ENCODE measurements at regions not wholly inside any gene's neighbourhood (a gene's known extent, or its start where the extent isn't known, plus 50 kb on each side); places are given as distances from the start of the nearest gene placed in this dataset.

DNA sequence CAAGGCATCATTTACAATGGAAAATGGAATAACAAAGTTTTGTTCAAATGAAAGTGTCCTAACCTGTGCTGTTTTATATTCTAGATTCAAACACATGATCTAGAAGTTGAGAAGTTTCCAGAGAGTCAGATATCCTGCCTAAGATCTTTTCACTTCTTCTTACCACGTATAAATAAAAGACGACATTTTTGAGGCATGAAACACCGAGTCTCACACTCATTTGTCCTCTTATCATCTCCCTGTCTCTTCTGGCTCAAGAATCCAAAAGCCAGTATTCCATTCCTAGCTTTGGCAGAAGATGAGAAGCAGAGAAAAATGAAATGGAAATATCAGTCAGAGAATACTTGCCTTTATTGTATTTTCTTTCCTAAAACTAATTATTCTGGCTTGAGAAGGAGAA lies 738.6 kb upstream of the NR2F2 start:
- Histone ChIP-seq H2AK5ac (ENCODE audit: low read length) (no peak overlapping the region), H3K4me3 (ENCODE audit: low read depth, low read length) (no peak overlapping the region), H4K91ac (ENCODE audit: low read depth, low read length) (no peak overlapping the region), H3K4me1 (ENCODE audit: control insufficient read depth in 1 of 2, insufficient read depth in 2 of 2, low read length in 2 of 2) (no peaks in the 10 kb centered on the region), H3K9me3 (ENCODE audit: insufficient read depth, low read depth, low read length) (no peaks in the 10 kb centered on the region), H3K27me3 (ENCODE audit: insufficient read depth, low read length) (no peaks in the 10 kb centered on the region), H3K4me2 (ENCODE audit: low read length) (no peak overlapping the region), H2AFZ (ENCODE audit: insufficient read depth, low read length, poor library complexity) (no peak overlapping the region), H3K14ac (ENCODE audit: low read length) (no peak overlapping the region), H3K27ac (ENCODE audit: low read depth, low read length) (no peak overlapping the region), H2BK5ac (ENCODE audit: low read depth, low read length, poor library complexity) (no peak overlapping the region), H4K8ac (ENCODE audit: low read depth, low read length) (no peak overlapping the region), H3K9ac (ENCODE audit: low read length) (no peak overlapping the region), H4K12ac (ENCODE audit: low read depth, low read length) (no peak overlapping the region), H3K18ac (ENCODE audit: low read length) (no peak overlapping the region), H3K79me1 (ENCODE audit: low read length) (no peaks in the 10 kb centered on the region), H2BK120ac (ENCODE audit: insufficient read depth, low read length, poor library complexity) (no peak overlapping the region), H3K4ac (ENCODE audit: low read depth, low read length) (no peak overlapping the region), H3K79me2 (ENCODE audit: control insufficient read depth, insufficient read depth, low read length, poor library complexity) (no peaks in the 10 kb centered on the region), H3K23ac (ENCODE audit: low read length) (no peak overlapping the region), H3K36me3 (ENCODE audit: control insufficient read depth in 1 of 2, insufficient read depth in 2 of 2, low read length in 2 of 2) (no peaks in the 10 kb centered on the region), H2BK12ac (ENCODE audit: low read length) (no peak overlapping the region)
- no CpG with 5 or more reads among the region's 3 CpGs for WGBS (ENCODE audit: extremely low coverage, insufficient coverage, insufficient read length)
- DNase-seq: no peak

DNA sequence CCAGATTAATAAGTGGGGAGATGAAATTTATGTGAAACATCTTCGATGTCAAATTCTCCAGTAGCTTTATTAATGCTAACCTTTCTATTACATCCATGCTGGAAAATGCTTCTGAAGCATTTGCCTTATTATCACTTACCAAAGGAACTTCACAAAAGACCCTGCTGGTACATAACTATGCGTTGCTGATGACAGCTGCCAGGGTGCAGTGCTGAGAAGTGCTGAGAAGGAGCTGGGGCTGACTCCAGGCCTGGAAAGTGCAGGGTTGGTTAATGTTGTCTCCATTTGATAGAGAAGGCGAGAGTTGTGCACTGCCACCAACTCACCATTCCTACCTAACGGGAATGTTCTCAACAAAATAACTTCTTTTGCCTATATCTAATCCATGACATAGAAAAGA lies 736.0 kb upstream of the NR2F2 start:
- Histone ChIP-seq H2BK120ac (ENCODE audit: insufficient read depth, low read length, poor library complexity) (no peak overlapping the region), H4K8ac (ENCODE audit: low read depth, low read length) (no peak overlapping the region), H2AK5ac (ENCODE audit: low read length) (no peak overlapping the region), H3K9ac (ENCODE audit: low read length) (no peak overlapping the region), H2AFZ (ENCODE audit: insufficient read depth, low read length, poor library complexity) (no peak overlapping the region), H3K4me1 (ENCODE audit: control insufficient read depth in 1 of 2, insufficient read depth in 2 of 2, low read length in 2 of 2) (no peaks in the 10 kb centered on the region), H3K27ac (ENCODE audit: low read depth, low read length) (no peak overlapping the region), H3K4me3 (ENCODE audit: low read depth, low read length) (no peak overlapping the region), H4K91ac (ENCODE audit: low read depth, low read length) (no peak overlapping the region), H2BK12ac (ENCODE audit: low read length) (no peak overlapping the region), H3K18ac (ENCODE audit: low read length) (no peak overlapping the region), H3K9me3 (ENCODE audit: insufficient read depth, low read depth, low read length) (no peaks in the 10 kb centered on the region), H3K79me1 (ENCODE audit: low read length) (no peaks in the 10 kb centered on the region), H3K27me3 (ENCODE audit: insufficient read depth, low read length) (no peaks in the 10 kb centered on the region), H3K36me3 (ENCODE audit: control insufficient read depth in 1 of 2, insufficient read depth in 2 of 2, low read length in 2 of 2) (no peaks in the 10 kb centered on the region), H3K14ac (ENCODE audit: low read length) (no peak overlapping the region), H4K12ac (ENCODE audit: low read depth, low read length) (no peak overlapping the region), H3K23ac (ENCODE audit: low read length) (no peak overlapping the region), H3K4ac (ENCODE audit: low read depth, low read length) (no peak overlapping the region), H3K4me2 (ENCODE audit: low read length) (no peak overlapping the region), H2BK5ac (ENCODE audit: low read depth, low read length, poor library complexity) (no peak overlapping the region), H3K79me2 (ENCODE audit: control insufficient read depth, insufficient read depth, low read length, poor library complexity) (no peaks in the 10 kb centered on the region)
- no CpG with 5 or more reads among the region's 4 CpGs for WGBS (ENCODE audit: extremely low coverage, insufficient coverage, insufficient read length)
- DNase-seq: no peak

- Histone ChIP-seq H3K27ac (ENCODE audit: low read depth, low read length) (no peak overlapping the region), H3K79me2 (ENCODE audit: control insufficient read depth, insufficient read depth, low read length, poor library complexity) (no peaks in the 10 kb centered on the region), H3K18ac (ENCODE audit: low read length) (no peak overlapping the region), H3K14ac (ENCODE audit: low read length) (no peak overlapping the region), H3K4ac (ENCODE audit: low read depth, low read length) (no peak overlapping the region), H2AK5ac (ENCODE audit: low read length) (no peak overlapping the region), H3K4me2 (ENCODE audit: low read length) (no peak overlapping the region), H4K12ac (ENCODE audit: low read depth, low read length) (no peak overlapping the region), H3K4me1 (ENCODE audit: control insufficient read depth in 1 of 2, insufficient read depth in 2 of 2, low read length in 2 of 2) (no peaks in the 10 kb centered on the region), H3K23ac (ENCODE audit: low read length) (no peak overlapping the region), H3K9ac (ENCODE audit: low read length) (no peak overlapping the region), H2BK12ac (ENCODE audit: low read length) (no peak overlapping the region), H3K36me3 (ENCODE audit: control insufficient read depth in 1 of 2, insufficient read depth in 2 of 2, low read length in 2 of 2) (no peaks in the 10 kb centered on the region), H4K91ac (ENCODE audit: low read depth, low read length) (no peak overlapping the region), H3K9me3 (ENCODE audit: insufficient read depth, low read depth, low read length) (no peaks in the 10 kb centered on the region), H3K79me1 (ENCODE audit: low read length) (no peaks in the 10 kb centered on the region), H3K27me3 (ENCODE audit: insufficient read depth, low read length) (no peaks in the 10 kb centered on the region), H4K8ac (ENCODE audit: low read depth, low read length) (no peak overlapping the region), H2AFZ (ENCODE audit: insufficient read depth, low read length, poor library complexity) (no peak overlapping the region), H2BK120ac (ENCODE audit: insufficient read depth, low read length, poor library complexity) (no peak overlapping the region), H2BK5ac (ENCODE audit: low read depth, low read length, poor library complexity) (no peak overlapping the region), H3K4me3 (ENCODE audit: low read depth, low read length) (no peak overlapping the region)
- no peak for DNase-seq
Observed at GRCh38 chr15:95595759-95596158, 734.7 kb upstream of the NR2F2 start.

DNA sequence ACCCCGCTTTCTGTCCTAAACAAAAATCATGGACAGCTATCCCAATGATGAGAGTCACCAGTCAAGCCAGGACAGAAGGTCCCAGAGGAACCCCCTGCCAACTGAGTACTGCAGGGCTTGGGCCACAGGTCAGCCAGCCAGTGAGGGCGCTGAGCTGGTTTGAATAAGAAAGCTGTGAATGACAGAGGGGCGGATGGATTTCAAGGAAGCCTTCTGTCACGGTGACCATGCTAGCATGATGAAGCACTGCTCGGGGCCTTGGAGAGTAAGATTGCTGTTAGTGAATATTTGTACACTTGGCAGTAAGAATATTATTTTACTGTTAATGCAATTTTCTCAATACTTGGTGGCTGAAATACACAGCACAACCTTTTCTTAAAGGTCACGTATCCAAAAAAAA lies 734.0 kb upstream of the NR2F2 start:
- no peaks in the 10 kb centered on the region for H3K27me3 ChIP-seq (ENCODE audit: insufficient read depth, low read length)
- no peak overlapping the region for H2BK120ac ChIP-seq (ENCODE audit: insufficient read depth, low read length, poor library complexity)
- no peaks in the 10 kb centered on the region for H3K79me2 ChIP-seq (ENCODE audit: control insufficient read depth, insufficient read depth, low read length, poor library complexity)
- H3K4me1 ChIP-seq (ENCODE audit: control insufficient read depth in 1 of 2, insufficient read depth in 2 of 2, low read length in 2 of 2): no peaks in the 10 kb centered on the region
- H3K14ac ChIP-seq (ENCODE audit: low read length): no peak overlapping the region
- no peak overlapping the region for H3K4me2 ChIP-seq (ENCODE audit: low read length)
- no peak overlapping the region for H4K91ac ChIP-seq (ENCODE audit: low read depth, low read length)
- no peak overlapping the region for H3K4ac ChIP-seq (ENCODE audit: low read depth, low read length)
- no peak overlapping the region for H2BK5ac ChIP-seq (ENCODE audit: low read depth, low read length, poor library complexity)
- no peak for DNase-seq
- H4K8ac ChIP-seq (ENCODE audit: low read depth, low read length): peak overlapping the region; percentile 54
- H3K23ac ChIP-seq (ENCODE audit: low read length): no peak overlapping the region
- no peak overlapping the region for H4K12ac ChIP-seq (ENCODE audit: low read depth, low read length)
- H3K9me3 ChIP-seq (ENCODE audit: insufficient read depth, low read depth, low read length): no peaks in the 10 kb centered on the region
- H3K9ac ChIP-seq (ENCODE audit: low read length): no peak overlapping the region
- H3K4me3 ChIP-seq (ENCODE audit: low read depth, low read length): no peak overlapping the region
- no peak overlapping the region for H2BK12ac ChIP-seq (ENCODE audit: low read length)
- H2AK5ac ChIP-seq (ENCODE audit: low read length): peak overlapping the region; percentile 46
- no peaks in the 10 kb centered on the region for H3K79me1 ChIP-seq (ENCODE audit: low read length)
- no CpG with 5 or more reads among the region's 6 CpGs for WGBS (ENCODE audit: extremely low coverage, insufficient coverage, insufficient read length)
- H3K18ac ChIP-seq (ENCODE audit: low read length): no peak overlapping the region
- peak overlapping the region; percentile 54 for H2AFZ ChIP-seq (ENCODE audit: insufficient read depth, low read length, poor library complexity)
- H3K27ac ChIP-seq (ENCODE audit: low read depth, low read length): no peak overlapping the region
- no peaks in the 10 kb centered on the region for H3K36me3 ChIP-seq (ENCODE audit: control insufficient read depth in 1 of 2, insufficient read depth in 2 of 2, low read length in 2 of 2)

Measured in trophoblast cell (in vitro differentiated cells and primary cell).